Activated CD8-positive, alpha-beta memory T cell treated with anti-CD3 and anti-CD28 coated beads, Interleukin-2, amount 10 ng/mL, durations not matched to agents 7 days and 5 days (primary cell): ENCODE measurements at regions not wholly inside any gene's neighbourhood (a gene's known extent, or its start where the extent isn't known, plus 50 kb on each side); places are given as distances from the start of the nearest gene placed in this dataset.
"Not testable (repeated sequence)": the region's sequence is repeated elsewhere in the genome, so short reads cannot be mapped to it uniquely, and the experiment has no call there.

Experiments
- ATAC-seq: fragments of 150-1000 bp; cut with Tn5 transposase; one replicate; pipeline ENCODE4 v1.10.0; 2021; ENCODE audit warnings: moderate library complexity
- CTCF ChIA-PET: fragments of 350-600 bp; sonication (Branson Sonifier 250); formaldehyde crosslinking; loops from one replicate; lab custom pipeline; 2021; ENCODE audit warnings: antibody characterized with exemption; lab: Charles Lee
- DNase-seq: peaks from one replicate; pipeline ENCODE4 v3.0.0-alpha.2; 2020
- H3K27ac Mint-ChIP-seq: one replicate; pipeline ENCODE4 v1.8.0; 2021; ENCODE audit warnings: mild to moderate bottlenecking, mixed read lengths
- H3K27me3 Mint-ChIP-seq: one replicate; pipeline ENCODE4 v1.8.0; 2021; ENCODE audit warnings: mixed read lengths
- H3K36me3 Mint-ChIP-seq: one replicate; pipeline ENCODE4 v1.8.0; 2021; ENCODE audit warnings: mild to moderate bottlenecking, mixed read lengths
- H3K4me1 Mint-ChIP-seq: one replicate; pipeline ENCODE4 v1.8.0; 2021; ENCODE audit warnings: mixed read lengths
- H3K4me3 Mint-ChIP-seq: one replicate; pipeline ENCODE4 v1.8.0; 2021; ENCODE audit warnings: mild to moderate bottlenecking, moderate library complexity, mixed read lengths
- H3K9me3 Mint-ChIP-seq: one replicate; pipeline ENCODE4 v1.8.0; 2022; ENCODE audit warnings: low read depth, mixed read lengths

GRCh38 chr13:60869225-60869624, 472.2 kb downstream of the TDRD3 start:
- no peaks in the 10 kb centered on the region for H3K27me3 Mint-ChIP-seq
- H3K9me3 Mint-ChIP-seq: peaks cover 11% of the 10 kb centered on the region
- no peak overlapping the region for H3K4me3 Mint-ChIP-seq
- no peaks in the 10 kb centered on the region for H3K4me1 Mint-ChIP-seq
- ATAC-seq (no peak), DNase-seq (no peak)
- H3K36me3 Mint-ChIP-seq: no peaks in the 10 kb centered on the region
- CTCF ChIA-PET: no interaction called here
- no peak overlapping the region for H3K27ac Mint-ChIP-seq

- peaks cover 7% of the 10 kb centered on the region for H3K9me3 Mint-ChIP-seq
- no peaks in the 10 kb centered on the region for H3K27me3 Mint-ChIP-seq
- no peak for DNase-seq
- no peak for ATAC-seq
- H3K36me3 Mint-ChIP-seq: no peaks in the 10 kb centered on the region
- H3K4me1 Mint-ChIP-seq: no peaks in the 10 kb centered on the region
- CTCF ChIA-PET: no interaction called here
- H3K27ac Mint-ChIP-seq: no peak overlapping the region
- H3K4me3 Mint-ChIP-seq: no peak overlapping the region
Observed at GRCh38 chr13:60862036-60862435, 465.0 kb downstream of the TDRD3 start.

GRCh38 chr13:60857698-60858097, 460.7 kb downstream of the TDRD3 start:
- Mint-ChIP-seq H3K27me3 (no peaks in the 10 kb centered on the region), H3K9me3 (peaks cover 14% of the 10 kb centered on the region), H3K36me3 (no peaks in the 10 kb centered on the region), H3K27ac (no peak overlapping the region), H3K4me3 (no peak overlapping the region), H3K4me1 (no peaks in the 10 kb centered on the region)
- ATAC-seq (no peak), DNase-seq (no peak)
- CTCF ChIA-PET: no interaction called here

GRCh38 chr13:60852886-60853285, 455.9 kb downstream of the TDRD3 start:
- Mint-ChIP-seq H3K4me1 (no peaks in the 10 kb centered on the region), H3K4me3 (no peak overlapping the region), H3K27me3 (no peaks in the 10 kb centered on the region), H3K36me3 (no peaks in the 10 kb centered on the region), H3K27ac (no peak overlapping the region), H3K9me3 (peaks cover 14% of the 10 kb centered on the region)
- CTCF ChIA-PET: no interaction called here
- DNase-seq: no peak
- no peak for ATAC-seq

GRCh38 chr13:60851378-60851777, 454.4 kb downstream of the TDRD3 start:
- no peak for DNase-seq
- Mint-ChIP-seq H3K27me3 (no peaks in the 10 kb centered on the region), H3K4me1 (no peaks in the 10 kb centered on the region), H3K9me3 (peaks cover 12% of the 10 kb centered on the region), H3K27ac (no peak overlapping the region), H3K4me3 (no peak overlapping the region), H3K36me3 (no peaks in the 10 kb centered on the region)
- ATAC-seq: no peak
- CTCF ChIA-PET: no interaction called here

GRCh38 chr13:60850526-60850925, 453.5 kb downstream of the TDRD3 start:
- CTCF ChIA-PET: no interaction called here
- H3K36me3 Mint-ChIP-seq: no peaks in the 10 kb centered on the region
- peaks cover 12% of the 10 kb centered on the region for H3K9me3 Mint-ChIP-seq
- no peak overlapping the region for H3K27ac Mint-ChIP-seq
- H3K27me3 Mint-ChIP-seq: no peaks in the 10 kb centered on the region
- no peak for DNase-seq
- H3K4me1 Mint-ChIP-seq: no peaks in the 10 kb centered on the region
- H3K4me3 Mint-ChIP-seq: no peak overlapping the region
- ATAC-seq: no peak

- DNase-seq: no peak
- Mint-ChIP-seq H3K4me1 (no peaks in the 10 kb centered on the region), H3K27me3 (no peaks in the 10 kb centered on the region), H3K9me3 (peaks cover 9% of the 10 kb centered on the region), H3K36me3 (no peaks in the 10 kb centered on the region), H3K27ac (no peak overlapping the region), H3K4me3 (no peak overlapping the region)
- CTCF ChIA-PET: no interaction called here
- ATAC-seq: no peak
Observed at GRCh38 chr13:60838581-60838980, 441.6 kb downstream of the TDRD3 start.

- H3K9me3 Mint-ChIP-seq: peaks cover 9% of the 10 kb centered on the region
- no peak for DNase-seq
- CTCF ChIA-PET: no interaction called here
- H3K27me3 Mint-ChIP-seq: no peaks in the 10 kb centered on the region
- no peak overlapping the region for H3K4me3 Mint-ChIP-seq
- no peaks in the 10 kb centered on the region for H3K36me3 Mint-ChIP-seq
- ATAC-seq: no peak
- no peak overlapping the region for H3K27ac Mint-ChIP-seq
- H3K4me1 Mint-ChIP-seq: no peaks in the 10 kb centered on the region
Observed at GRCh38 chr13:60837806-60838205, 440.8 kb downstream of the TDRD3 start.

GRCh38 chr13:60836821-60837220, 439.8 kb downstream of the TDRD3 start:
- Mint-ChIP-seq H3K4me3 (no peak overlapping the region), H3K36me3 (no peaks in the 10 kb centered on the region), H3K27ac (no peak overlapping the region), H3K27me3 (no peaks in the 10 kb centered on the region), H3K9me3 (peaks cover 7% of the 10 kb centered on the region), H3K4me1 (no peaks in the 10 kb centered on the region)
- CTCF ChIA-PET: no interaction called here
- DNase-seq (no peak), ATAC-seq (no peak)

- DNase-seq: no peak
- H3K27ac Mint-ChIP-seq: no peak overlapping the region
Observed at GRCh38 chr13:60811581-60811980, 414.6 kb downstream of the TDRD3 start.

GRCh38 chr13:60805640-60806039, 408.6 kb downstream of the TDRD3 start:
- H3K4me3 Mint-ChIP-seq, H3K9me3 Mint-ChIP-seq, H3K4me1 Mint-ChIP-seq, CTCF ChIA-PET, H3K27ac Mint-ChIP-seq, H3K36me3 Mint-ChIP-seq, DNase-seq, H3K27me3 Mint-ChIP-seq, ATAC-seq: not testable (repeated sequence)

More at GRCh38 chr13:60811581-60811980, 414.6 kb downstream of the TDRD3 start:
- Mint-ChIP-seq H3K27me3 (no peaks in the 10 kb centered on the region), H3K36me3 (no peaks in the 10 kb centered on the region), H3K9me3 (peaks cover 2% of the 10 kb centered on the region), H3K4me1 (no peaks in the 10 kb centered on the region), H3K4me3 (no peak overlapping the region)
- CTCF ChIA-PET: no interaction called here
- no peak for ATAC-seq

GRCh38 chr13:60798503-60798902, 401.5 kb downstream of the TDRD3 start:
- H3K9me3 Mint-ChIP-seq: no peaks in the 10 kb centered on the region
- no peaks in the 10 kb centered on the region for H3K36me3 Mint-ChIP-seq
- no peak for ATAC-seq
- H3K27me3 Mint-ChIP-seq: no peaks in the 10 kb centered on the region
- no peak for DNase-seq
- H3K4me3 Mint-ChIP-seq: no peak overlapping the region
- CTCF ChIA-PET: no interaction called here
- H3K27ac Mint-ChIP-seq: no peak overlapping the region
- no peaks in the 10 kb centered on the region for H3K4me1 Mint-ChIP-seq

- no peak overlapping the region for H3K27ac Mint-ChIP-seq
- DNase-seq (no peak), ATAC-seq (no peak)
- no peaks in the 10 kb centered on the region for H3K4me1 Mint-ChIP-seq
- CTCF ChIA-PET: no interaction called here
- H3K9me3 Mint-ChIP-seq: no peaks in the 10 kb centered on the region
- no peaks in the 10 kb centered on the region for H3K36me3 Mint-ChIP-seq
- no peaks in the 10 kb centered on the region for H3K27me3 Mint-ChIP-seq
- H3K4me3 Mint-ChIP-seq: no peak overlapping the region
Observed at GRCh38 chr13:60797112-60797511, 400.1 kb downstream of the TDRD3 start.

GRCh38 chr13:60794751-60795150, 397.7 kb downstream of the TDRD3 start:
- ATAC-seq (no peak), DNase-seq (no peak)
- H3K36me3 Mint-ChIP-seq: no peaks in the 10 kb centered on the region
- H3K9me3 Mint-ChIP-seq: peaks cover 3% of the 10 kb centered on the region
- H3K4me3 Mint-ChIP-seq: no peak overlapping the region
- no peak overlapping the region for H3K27ac Mint-ChIP-seq
- CTCF ChIA-PET: no interaction called here
- H3K4me1 Mint-ChIP-seq: no peaks in the 10 kb centered on the region
- H3K27me3 Mint-ChIP-seq: no peaks in the 10 kb centered on the region

- Mint-ChIP-seq H3K4me3 (no peak overlapping the region), H3K27me3 (no peaks in the 10 kb centered on the region), H3K36me3 (no peaks in the 10 kb centered on the region), H3K27ac (no peak overlapping the region), H3K4me1 (no peaks in the 10 kb centered on the region), H3K9me3 (peaks cover 3% of the 10 kb centered on the region)
- CTCF ChIA-PET: no interaction called here
- DNase-seq (no peak), ATAC-seq (no peak)
Observed at GRCh38 chr13:60790620-60791019, 393.6 kb downstream of the TDRD3 start.
